ENCODE measurements at regions not wholly inside any gene's neighbourhood (a gene's known extent, or its start where the extent isn't known, plus 50 kb on each side); places are given as distances from the start of the nearest gene placed in this dataset.

DNA sequence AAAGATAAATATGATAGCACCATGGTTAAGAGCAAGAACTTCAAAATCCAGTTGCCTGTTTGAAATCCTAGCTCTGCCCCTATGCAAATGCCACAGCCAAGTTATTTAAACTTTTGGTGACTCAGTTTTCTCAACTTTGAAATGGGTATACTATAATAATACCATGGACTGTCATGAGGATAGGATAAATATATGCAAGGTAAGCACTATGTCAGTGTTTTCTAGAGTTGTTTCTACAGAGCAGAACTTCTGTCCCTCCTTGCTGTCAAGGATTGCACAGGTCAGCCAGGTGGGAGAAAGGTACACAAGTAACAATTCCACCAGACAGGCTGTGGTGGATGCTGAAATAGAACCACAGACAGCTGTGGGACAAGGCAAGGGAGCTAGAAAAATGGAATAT, 55.7 kb upstream of the BOD1L2 start:
- TF ChIP-seq, protein P1, sequence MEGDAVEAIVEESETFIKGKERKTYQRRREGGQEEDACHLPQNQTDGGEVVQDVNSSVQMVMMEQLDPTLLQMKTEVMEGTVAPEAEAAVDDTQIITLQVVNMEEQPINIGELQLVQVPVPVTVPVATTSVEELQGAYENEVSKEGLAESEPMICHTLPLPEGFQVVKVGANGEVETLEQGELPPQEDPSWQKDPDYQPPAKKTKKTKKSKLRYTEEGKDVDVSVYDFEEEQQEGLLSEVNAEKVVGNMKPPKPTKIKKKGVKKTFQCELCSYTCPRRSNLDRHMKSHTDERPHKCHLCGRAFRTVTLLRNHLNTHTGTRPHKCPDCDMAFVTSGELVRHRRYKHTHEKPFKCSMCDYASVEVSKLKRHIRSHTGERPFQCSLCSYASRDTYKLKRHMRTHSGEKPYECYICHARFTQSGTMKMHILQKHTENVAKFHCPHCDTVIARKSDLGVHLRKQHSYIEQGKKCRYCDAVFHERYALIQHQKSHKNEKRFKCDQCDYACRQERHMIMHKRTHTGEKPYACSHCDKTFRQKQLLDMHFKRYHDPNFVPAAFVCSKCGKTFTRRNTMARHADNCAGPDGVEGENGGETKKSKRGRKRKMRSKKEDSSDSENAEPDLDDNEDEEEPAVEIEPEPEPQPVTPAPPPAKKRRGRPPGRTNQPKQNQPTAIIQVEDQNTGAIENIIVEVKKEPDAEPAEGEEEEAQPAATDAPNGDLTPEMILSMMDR (IDR thresholded peaks at IDR 0.05; ENCODE audit: poor library complexity): no peak
- TF ChIP-seq EZH2 (IDR thresholded peaks at IDR 0.05; ENCODE audit: borderline replicate concordance) (no peak), EZH2phosphoT487 (IDR thresholded peaks at IDR 0.05; ENCODE audit: low read depth, severe bottlenecking, unreplicated experiment) (no peak)
